ENCODE measurements at regions not wholly inside any gene's neighbourhood (a gene's known extent, or its start where the extent isn't known, plus 50 kb on each side); places are given as distances from the start of the nearest gene placed in this dataset.

DNA sequence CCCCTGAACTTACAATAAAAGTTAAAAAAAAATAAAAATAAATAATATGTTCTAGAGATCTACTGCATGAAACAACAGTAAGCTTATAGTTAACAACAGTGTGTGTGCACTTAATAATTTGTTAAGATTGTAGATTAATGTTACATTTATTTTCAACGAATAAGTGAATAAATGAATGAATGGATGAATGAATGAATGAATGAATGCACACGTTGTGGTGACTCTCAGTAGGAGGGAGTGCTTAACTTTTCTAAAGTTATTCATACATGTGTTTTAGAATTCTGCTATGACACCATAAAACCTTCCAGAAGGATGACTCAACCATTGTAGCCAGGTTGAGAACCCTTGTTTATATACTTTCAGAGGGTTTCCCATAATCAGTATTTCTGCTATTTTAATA lies 1269.4 kb upstream of the CDH6 start:
- no peak for DNase-seq

DNA sequence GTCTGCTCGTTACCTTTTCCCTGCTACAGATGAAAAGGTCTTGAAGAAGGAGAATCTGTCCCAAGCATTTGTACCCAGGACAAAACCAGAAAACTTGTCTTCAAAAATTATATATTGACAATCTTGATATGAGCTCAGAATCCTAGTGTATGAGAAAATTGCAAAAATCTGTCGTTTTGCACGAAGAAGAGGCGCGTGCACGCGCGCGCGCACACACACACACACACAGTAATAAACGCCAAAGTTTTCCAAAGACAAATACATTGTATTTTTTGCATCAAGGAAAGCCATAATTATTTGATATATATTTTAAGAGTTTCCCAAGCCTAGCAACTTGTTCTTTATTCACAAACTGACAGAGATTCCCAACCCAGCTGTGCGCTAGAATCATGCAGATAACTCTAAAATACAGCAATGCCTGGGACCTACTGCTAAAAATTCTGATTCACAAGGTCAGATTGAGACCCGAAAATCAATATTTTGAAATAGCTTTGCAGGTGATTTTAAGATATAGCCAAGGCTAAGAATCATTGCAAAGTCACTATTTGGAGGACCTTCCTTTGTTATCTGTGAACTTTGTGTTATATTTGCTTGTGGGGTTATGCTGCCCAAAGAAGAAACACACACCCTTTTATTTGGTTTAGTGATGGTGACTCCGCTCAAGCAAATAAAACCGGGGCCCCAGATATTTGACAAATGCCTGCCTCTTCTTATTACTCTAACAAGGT lies 1287.7 kb upstream of the CDH6 start:
- no peak for DNase-seq

DNA sequence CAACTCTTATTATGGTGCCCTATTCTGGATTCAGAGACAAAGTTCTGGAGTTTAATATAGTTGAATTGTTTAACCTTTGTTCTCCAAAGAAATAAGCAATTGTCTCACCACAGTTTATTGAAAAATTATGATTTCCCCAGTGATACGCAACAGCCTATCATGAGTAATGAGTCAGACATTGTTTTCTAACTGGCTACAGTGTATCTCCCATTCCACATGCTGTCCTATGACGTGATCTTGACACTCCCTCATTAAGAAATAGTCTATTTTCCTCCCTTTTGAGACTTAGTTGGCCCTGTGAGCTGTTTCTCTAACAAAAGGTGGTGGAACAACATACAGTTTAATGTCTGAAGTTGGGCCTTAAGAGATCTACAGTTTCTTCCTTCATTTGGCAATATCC lies 1290.6 kb upstream of the CDH6 start:
- no peak for DNase-seq

DNA sequence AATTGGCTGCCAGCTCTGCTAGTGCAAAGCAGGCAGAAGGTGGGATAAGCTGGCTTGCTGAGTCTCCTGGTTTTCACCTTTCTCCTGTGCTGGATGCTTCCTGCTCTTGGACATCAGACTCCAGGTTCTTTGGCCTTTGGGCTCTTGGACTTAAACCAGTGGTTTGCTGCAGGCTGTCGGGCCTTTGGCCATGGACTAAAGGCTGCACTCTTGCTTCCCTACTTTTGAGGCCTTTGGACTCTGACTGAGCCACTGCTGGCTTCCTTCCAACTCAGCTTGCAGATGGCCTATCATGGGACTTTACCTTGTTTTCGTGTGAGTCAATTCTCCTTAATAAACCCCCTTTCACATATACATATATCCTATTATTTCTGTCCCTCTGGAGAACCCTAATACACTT lies 1293.9 kb upstream of the CDH6 start:
- DNase-seq = no peak

DNA sequence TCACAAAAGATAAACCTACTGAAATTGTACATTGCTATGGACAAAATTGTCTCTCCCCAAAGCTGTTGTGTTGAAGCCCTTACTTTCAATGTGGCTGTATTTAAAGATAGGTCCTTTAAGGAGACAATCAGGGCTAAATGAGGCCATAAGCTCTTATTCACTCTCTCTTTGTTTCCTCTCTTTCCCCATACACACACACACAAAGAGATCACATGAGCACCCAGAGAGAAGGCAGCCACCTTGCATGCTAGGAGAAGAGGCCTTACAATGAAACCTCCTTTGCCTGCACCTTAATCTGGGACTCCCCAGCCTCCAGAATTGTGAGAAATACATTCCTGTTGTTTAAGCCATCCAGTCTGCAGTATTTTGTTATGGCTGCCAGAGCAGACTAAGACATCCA lies 1295.6 kb upstream of the CDH6 start:
- no peak for DNase-seq

DNA sequence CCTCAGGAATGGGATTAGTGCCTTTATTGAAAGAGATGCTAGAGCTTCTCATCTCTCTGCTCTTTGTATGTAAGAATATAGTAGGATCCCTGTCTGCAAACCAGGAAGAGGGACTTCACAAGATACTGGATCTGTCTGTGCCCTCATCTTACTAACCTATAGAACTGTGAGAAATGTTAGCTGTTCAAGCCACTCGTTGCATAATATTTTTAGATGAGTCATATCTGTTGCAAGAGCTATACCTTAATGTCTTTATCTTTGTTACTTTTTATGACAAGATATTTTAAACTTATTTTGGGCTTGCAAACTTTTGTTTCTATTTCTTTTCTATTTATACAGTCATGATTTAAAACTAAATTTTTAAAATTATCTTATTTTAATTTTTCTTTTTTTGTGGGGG lies 1296.8 kb upstream of the CDH6 start:
- DNase-seq = no peak

DNA sequence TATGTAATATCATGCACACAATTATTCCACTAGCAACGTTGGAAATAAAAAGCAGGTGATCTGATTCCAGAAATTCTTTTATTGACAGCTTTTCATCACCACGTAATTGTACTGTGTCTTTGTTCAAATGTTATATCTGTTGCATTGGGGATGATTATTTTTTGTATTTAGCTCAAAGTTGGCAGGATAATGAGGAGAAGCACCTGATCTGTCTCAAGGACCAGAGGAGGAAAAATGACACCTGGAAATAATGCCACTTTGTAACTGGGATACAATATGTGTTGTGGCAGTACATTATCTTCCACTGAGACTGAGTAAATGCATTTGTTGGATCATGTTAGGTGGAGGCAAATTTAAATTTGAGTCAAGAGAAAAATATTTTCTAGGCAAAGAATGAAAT lies 1298.8 kb upstream of the CDH6 start:
- no peak for DNase-seq

DNA sequence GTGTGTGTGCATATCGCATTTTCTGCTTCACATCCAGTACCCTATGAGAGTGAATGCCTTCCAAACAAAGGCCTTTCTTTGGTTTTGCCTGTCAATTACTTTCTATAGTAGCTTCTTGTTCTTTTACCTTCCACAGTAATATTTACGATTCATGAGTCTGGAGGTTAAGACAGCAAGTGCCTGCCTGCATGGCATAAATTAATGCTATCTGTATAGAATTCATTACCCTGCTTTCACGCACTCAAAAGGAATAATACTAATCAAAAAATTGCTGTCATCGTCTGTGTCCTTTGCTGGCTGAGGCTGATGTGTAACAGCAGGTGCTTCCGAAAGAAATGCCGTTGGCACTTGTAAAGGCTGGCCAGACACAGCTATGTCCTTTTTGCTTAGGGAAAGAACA lies 1304.4 kb upstream of the CDH6 start:
- no peak for DNase-seq

DNA sequence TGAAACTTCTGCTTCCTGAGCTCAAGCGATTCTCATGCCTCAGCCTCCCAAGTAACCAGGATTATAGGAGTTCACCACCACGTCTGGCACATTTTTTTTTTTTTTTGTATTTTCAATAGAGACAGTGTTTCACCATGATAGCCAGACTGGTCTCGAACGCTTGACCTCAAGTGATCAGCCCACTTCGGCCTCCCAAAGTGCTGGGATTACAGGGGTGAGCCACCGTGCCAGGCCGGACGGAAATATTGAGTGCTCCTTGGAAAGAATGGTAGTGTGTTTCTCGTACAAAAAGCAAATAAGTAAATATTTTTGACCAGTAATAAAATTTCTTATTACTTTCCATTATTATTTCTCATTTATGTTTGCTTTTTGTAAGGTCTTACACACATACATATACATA lies 1307.9 kb upstream of the CDH6 start:
- DNase-seq = no peak

DNA sequence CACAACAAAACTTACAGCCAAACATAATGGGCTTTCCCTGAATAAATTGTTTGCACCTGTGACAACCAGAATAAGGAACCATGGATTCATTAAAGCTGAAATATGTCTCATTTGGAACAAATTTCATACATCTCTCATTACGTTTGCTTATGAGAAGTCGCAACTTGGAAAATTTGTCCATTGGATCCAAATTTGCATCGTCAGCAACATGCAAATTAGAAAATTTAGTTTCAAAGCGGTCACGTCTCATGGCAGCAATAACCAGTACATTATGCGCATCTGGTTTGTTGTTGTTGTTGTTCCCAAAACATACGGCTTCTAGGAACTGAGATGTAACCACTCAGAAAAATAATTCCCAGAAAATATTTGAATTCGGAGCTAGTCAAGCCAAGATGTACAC lies 1311.5 kb upstream of the CDH6 start:
- no peak for DNase-seq

DNA sequence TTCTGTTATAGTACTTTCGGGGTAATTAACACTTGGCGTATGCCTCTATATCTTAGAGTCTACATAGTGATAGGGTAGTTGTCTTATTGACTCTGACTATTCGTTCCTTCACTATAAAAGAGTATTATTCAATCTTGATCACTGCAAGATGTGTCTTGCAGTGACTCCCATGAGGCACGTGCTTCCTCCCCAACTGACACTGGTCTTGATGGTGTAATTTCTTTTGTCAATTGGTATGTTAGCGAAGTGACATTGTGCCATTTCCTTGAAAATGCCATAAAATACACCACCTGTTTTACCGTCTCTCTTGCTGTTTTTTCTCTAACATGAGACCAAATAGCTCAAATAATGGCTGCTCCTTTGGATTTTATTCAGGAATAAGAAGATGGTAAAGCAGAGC lies 1314.1 kb upstream of the CDH6 start:
- no peak for DNase-seq

DNA sequence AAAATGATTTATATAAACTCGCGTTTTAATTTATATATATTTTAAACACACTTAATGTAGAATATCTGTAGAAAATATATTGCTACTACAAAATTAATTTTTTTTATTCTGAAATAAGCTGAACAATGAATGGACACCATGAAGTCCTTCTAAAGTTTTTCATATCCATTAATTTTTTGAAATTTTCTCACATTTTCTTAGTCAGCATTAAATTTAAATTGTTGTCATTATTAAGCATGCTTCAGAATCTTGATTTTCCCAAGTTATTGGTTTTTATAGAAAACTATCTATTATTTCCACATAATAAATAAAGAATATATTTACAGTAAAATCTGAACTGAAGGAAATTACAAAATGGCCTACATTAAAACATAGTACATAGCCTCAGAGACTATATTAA lies 1314.9 kb upstream of the CDH6 start:
- DNase-seq = no peak

DNA sequence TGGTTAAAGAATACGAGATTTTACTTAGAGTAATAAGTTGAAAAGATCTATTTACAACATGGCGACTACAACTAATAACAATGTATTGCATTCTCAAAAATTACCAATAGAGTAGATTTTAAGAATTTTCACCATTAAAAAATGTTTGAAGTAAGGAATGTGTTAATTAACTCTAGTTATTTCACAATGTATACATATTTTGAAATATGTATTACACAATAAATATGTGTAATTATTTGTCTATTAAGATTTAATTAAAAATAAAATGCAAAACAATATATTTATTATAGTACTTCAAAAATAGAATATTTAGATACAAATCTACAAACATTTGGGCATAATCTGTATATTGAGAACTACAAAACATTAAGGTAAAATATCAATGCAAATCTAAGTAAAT lies 1326.3 kb upstream of the CDH6 start:
- DNase-seq = no peak

DNA sequence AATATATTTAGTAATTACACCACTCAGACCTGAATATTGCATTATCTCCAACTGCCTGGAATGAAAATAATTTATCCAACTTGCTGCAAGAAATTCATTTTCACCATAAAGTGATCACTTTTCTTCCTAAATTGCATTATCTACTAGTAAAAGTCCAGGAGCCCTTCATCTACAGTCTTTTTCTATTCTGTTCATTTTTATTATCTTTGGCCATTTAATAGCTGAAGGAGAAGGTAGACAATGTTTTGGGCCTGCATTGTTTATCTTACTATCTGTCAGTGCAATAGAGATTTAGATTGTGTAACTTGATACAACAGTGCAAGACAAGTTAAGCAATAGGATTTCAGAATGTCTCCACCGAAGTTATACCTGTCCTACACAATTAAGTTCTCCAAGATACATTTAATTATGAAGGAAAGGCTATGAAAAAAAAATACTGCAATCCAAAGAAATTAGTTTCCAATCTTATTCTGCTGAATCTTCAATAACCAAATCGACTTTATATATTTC lies 1339.7 kb upstream of the CDH6 start:
- no peak for DNase-seq

DNA sequence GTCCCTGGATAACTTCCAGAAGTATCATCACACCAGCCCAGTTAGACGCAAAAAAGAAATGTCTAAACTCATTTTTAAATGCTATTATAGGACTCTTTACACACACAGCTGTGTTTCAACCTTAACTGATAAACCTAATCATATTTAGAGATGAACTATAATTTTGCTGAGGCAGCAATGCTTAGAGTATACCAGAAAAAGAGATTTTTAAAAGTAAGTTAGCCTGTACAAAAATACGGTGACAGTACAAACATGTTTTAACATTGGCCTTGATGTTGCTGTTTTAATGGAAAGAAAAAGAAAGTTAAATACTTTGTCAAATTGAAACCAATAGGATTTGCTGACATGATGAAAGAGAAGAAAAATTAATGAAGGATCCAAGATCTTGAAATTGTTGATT lies 1341.2 kb upstream of the CDH6 start:
- DNase-seq = no peak

DNA sequence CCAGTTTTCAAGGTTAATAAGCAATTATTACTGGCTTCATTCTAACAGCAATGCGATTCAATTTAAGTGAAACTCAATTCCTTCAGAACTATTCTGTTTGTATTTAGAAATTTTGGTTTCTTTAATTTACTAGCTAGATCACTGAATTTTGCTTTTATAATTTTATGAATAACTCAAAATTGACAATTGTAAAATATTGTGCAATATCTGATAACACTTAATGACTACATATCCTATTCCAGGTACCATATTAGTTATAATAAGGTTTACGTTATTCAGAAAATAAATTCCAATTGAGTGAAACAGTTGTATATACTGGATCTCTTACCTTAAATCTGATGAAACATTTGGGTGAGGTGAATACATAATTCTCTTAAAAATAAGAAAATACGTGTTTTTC lies 1348.3 kb upstream of the CDH6 start:
- DNase-seq = no peak

DNA sequence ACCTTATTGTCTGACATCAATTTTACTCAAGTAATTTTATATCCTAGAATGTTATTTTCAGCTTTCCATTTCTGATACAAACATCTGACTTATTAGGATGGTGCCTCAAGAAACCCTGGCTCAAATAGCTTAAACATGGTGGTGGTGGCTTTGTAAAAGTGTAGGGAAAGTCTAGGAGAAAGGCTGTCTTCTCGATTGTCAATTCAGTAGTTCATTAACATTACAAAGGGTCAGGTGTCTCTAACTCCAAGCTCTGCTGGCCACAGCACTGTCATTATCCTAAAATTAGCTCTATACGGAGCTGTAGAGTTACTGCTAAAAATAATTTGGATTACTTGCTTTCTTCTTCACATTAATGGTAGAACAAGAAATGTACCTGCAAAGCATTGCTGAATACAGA lies 1360.1 kb upstream of the CDH6 start:
- no peak for DNase-seq

DNA sequence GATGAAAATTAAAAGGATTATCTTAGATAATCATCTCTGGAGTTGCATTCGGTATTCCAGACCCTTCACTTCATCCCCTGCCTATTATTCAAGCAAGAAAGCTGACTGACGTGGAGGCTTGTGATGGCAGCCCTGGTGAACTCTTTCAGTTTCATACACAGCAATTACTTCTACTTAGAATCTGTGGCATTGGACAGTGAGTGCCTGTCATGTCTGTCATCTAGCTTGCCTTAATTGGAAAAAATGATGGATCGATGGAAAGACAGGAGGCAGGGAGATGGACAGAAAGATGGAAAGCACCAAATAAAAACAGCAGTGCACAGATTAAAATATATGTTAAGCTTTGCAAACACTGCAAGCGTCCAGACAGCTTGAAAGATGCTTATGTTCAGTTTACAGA lies 1371.0 kb upstream of the CDH6 start:
- no peak for DNase-seq

DNA sequence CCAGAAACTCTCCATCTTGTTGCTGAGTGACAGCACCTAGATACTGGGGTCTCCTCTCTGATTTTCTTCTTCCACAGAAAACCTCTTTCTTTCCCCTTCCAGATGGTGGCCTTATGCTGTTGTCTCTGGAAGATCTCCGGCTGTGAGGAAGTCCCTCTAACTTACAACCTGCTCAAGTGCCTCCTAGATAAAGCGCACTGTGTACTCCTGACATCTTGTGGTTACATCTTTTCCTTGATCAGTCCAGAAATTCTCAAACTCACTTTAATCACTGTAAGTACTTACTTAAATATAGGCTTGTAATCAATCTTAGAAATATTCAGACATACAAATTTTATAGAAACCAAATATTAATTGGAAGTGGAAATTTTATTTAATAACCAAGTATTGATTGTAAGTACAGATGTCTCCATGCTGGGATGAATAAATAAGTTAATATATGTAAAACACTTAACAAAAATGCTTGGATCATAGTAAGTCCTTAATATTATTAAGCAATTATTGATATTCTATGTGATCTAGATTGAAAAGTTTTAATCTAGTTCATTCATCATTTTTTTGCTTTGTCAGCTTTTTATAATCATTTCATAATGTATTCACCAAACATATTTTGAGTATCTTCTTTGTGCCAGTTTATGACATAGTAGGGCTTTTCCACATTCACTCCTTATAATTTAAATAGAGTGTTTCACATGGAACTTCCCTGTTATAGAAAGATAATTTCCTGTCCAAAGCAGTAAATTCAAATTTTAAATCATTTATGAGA lies 1381.4 kb upstream of the CDH6 start:
- no peak for DNase-seq

DNA sequence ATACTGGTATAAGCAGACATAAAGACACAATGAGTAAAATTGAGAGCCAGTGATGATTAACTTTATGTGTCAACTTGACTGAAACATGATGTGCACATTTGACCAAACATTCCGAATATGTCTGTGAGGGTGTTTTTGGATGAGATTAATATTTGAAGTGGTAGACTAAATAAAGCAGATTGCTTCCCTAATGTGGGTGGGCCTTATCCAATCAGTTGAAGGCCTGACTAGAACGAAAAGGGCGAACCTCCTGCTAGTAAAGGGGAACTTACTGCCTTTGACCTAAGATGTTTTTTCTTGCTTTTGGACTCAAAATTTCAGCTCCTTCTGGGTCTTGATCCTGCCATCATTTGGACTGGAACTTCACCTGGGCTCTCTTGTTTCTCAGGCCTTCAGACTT lies 1387.7 kb upstream of the CDH6 start:
- no peak for DNase-seq

DNA sequence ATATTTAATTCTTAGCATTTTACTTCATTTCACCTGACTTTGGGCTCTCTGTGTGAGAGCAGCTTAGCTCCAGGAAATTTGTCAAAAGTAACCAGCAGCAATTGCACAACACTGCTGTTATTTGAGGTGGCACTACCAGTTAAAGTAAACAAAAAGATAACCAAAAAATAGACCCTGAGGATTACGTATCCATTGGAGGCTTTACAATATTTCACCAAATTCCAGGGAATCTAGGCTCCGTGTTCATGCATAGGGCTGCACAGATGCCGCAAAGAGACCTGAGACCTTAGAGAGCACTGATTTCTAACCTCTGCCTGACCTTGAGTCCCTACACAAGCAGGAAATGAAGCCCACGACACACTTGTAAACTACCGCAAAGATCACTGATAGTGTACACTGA lies 1392.7 kb upstream of the CDH6 start:
- no peak for DNase-seq

DNA sequence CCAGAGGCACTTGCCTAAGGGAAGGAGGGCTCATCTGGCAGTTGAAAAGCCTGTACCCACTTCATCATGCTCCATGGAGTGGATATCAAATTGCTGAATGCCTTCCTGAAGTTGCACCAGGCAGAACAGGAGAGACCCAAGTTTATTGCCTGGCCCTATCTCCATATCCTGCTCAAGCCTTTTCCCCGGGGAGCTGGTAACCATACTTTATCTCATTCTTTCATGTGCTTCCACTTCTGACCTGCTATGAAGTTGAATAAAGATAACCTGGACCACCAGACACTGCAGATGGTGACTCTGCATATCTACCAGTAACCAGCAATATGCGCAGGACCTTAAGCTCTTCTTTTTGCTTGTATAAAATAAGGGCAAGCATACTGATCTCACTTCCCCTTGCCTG lies 1397.5 kb upstream of the CDH6 start:
- no peak for DNase-seq

DNA sequence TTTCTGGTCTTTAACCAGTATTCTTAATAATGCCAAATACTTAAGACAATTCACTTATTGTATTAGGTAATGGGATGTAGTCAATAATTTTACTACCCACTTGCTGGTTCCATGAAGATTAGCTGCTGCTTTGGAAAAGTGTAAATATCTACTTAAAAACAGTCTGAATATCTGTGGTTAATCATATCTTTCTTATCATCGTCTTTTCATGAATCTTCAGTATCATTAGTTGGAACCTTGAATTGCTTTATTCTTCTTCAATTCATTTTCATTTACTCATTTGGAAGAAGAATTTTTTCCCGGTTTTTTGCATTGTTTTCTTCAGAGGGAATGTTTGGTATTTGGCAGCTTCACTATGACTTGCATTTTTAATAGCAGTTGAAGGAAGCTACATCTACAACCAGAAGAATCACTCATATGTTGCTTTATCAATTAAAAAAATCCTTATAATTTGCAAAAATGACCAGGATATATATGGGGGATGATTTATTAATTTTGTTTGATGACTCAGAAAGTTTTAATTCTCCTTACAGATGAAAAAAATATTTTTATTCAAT lies 1398.3 kb upstream of the CDH6 start:
- no peak for DNase-seq

DNA sequence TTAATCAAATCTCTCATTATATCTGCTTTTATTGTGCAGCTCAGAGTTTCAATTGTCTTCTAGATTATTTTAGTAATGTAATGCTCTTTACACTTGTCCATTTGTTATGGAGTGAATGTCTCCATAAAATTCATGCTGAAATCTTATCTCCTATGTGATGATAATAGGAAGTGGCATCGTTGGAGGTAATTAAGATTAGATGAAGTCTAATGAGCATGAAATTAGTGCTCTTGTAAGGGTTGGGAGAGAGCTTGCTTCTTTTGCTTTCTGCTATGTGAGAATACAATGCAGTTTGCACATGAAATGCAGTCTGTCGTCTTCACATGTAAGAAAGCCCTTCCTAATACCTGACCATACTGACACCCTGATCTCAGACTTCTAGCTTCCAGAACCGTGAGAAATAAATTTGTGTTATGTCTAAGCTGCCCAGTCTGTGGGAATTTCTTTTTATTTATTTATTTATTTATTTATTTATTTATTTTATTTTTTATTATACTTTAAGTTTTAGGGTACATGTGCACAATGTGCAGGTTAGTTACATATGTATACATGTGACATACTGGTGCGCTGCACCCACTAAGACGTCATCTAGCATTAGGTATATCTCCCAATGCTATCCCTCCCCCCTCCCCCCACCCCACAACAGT lies 1399.2 kb upstream of the CDH6 start:
- no peak for DNase-seq
